ENCODE measurements at regions not wholly inside any gene's neighbourhood (a gene's known extent, or its start where the extent isn't known, plus 50 kb on each side); places are given as distances from the start of the nearest gene placed in this dataset.

DNA sequence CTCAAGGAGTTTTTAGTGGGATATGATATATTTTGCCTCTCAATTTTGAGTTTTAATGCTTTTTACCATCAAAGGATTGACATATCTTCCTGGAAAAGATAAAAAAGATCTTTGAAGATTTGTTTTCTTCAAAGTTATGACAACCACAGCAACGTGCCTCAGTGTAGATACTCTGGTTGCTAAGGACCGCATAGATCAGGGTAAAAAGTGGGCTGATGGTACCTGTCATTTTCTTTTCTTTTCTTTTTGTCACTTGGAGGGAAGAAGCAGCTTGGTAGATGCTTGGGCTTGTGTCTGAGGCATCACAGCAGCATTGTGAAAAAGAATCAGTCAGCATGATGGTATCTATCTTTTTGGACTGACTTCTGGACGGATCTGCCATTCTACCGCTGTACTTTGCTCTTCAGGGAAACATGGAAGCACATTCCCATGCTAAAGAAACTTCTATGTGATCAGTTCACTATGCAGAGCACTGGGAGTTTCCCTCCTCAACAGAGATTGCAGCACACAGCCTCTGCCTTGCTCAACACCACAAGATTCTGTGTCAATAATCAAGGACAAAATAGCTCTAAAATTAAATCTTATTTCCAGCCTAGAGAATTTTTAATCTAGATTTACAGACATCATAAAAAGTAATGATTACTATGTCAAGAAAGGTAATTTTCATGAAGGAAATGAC lies 54.8 kb upstream of the SGK1 start:
- POLR2A ChIA-PET = no interaction called here
- no TSS peak for BruUV-seq (replicated peaks)
- H3K9me3 ChIP-seq = no peaks in the 10 kb centered on the region
- intact Hi-C loops (cut with micrococcal nuclease; ENCODE audit: unreplicated experiment) = no loop called here
- no peak for DNase-seq
- H3K4me1 Mint-ChIP-seq (ENCODE audit: low read depth, unreplicated experiment) = no peaks in the 10 kb centered on the region
- H3K4me3 Mint-ChIP-seq (ENCODE audit: unreplicated experiment) = no peak overlapping the region
- no peaks in the 10 kb centered on the region for H3K27me3 ChIP-seq (replicated peaks; ENCODE audit: control insufficient read depth, insufficient read depth, low read length)
- H3K4me1 ChIP-seq = peaks cover 6% of the 10 kb centered on the region; the same call in 1 of the 2 replicates
- H3K4me3 ChIP-seq (ENCODE audit: low read depth, low read length) = no peak overlapping the region
- H3K36me3 ChIP-seq (ENCODE audit: control insufficient read depth, insufficient read depth, low read length) = no peaks in the 10 kb centered on the region
- no peaks in the 10 kb centered on the region for H3K27me3 Mint-ChIP-seq (ENCODE audit: insufficient read depth, unreplicated experiment)
- H3K27ac Mint-ChIP-seq (ENCODE audit: unreplicated experiment) = no peak overlapping the region
- H3K9me3 Mint-ChIP-seq (ENCODE audit: unreplicated experiment) = no peaks in the 10 kb centered on the region
- H3K36me3 Mint-ChIP-seq (ENCODE audit: insufficient read depth, unreplicated experiment) = no peaks in the 10 kb centered on the region
- CTCF ChIA-PET = no interaction called here
- no peak for TF ChIP-seq CTCF (IDR thresholded peaks at IDR 0.05; ENCODE audit: insufficient read depth in 1 of 2, low read depth in 1 of 2, low read length in 1 of 2, severe bottlenecking in 1 of 2, unreplicated experiment in 1 of 2)

DNA sequence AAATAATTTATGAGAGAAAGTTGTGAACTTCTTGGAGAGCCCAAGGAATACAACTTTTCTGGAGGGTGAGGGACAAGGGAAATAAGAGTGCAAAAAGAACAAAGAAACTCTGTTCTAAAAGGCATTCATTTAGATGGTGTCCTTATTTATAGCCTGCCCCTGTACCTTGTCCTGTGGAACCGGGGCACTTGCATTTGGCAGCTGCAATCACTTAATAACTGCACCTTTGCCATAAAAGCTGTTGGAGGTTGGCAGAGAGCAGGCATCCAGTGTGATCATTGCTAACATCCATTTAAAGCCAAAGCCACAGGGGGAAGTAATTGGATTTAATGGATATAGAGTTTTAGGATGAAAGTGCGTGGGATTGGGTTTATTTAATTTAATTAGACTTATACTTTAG lies 50.8 kb upstream of the SGK1 start:
- Histone ChIP-seq H3K4me3 (ENCODE audit: low read depth, low read length) (no peak overlapping the region), H3K27me3 (replicated peaks; ENCODE audit: control insufficient read depth, insufficient read depth, low read length) (no peaks in the 10 kb centered on the region), H3K4me1 (peaks cover 6% of the 10 kb centered on the region; the same call in 1 of the 2 replicates), H3K36me3 (ENCODE audit: control insufficient read depth, insufficient read depth, low read length) (no peaks in the 10 kb centered on the region), H3K9me3 (no peaks in the 10 kb centered on the region)
- no peak for TF ChIP-seq CTCF (IDR thresholded peaks at IDR 0.05; ENCODE audit: insufficient read depth in 1 of 2, low read depth in 1 of 2, low read length in 1 of 2, severe bottlenecking in 1 of 2, unreplicated experiment in 1 of 2)
- H3K4me1 Mint-ChIP-seq (ENCODE audit: low read depth, unreplicated experiment) = no peaks in the 10 kb centered on the region
- no peak overlapping the region for H3K27ac Mint-ChIP-seq (ENCODE audit: unreplicated experiment)
- no peaks in the 10 kb centered on the region for H3K36me3 Mint-ChIP-seq (ENCODE audit: insufficient read depth, unreplicated experiment)
- ChIA-PET POLR2A (no interaction called here), CTCF (no interaction called here)
- BruUV-seq (replicated peaks) = no TSS peak
- H3K27me3 Mint-ChIP-seq (ENCODE audit: insufficient read depth, unreplicated experiment) = no peaks in the 10 kb centered on the region
- intact Hi-C loops (cut with micrococcal nuclease; ENCODE audit: unreplicated experiment) = no loop called here
- DNase-seq = no peak
- H3K4me3 Mint-ChIP-seq (ENCODE audit: unreplicated experiment) = no peak overlapping the region
- H3K9me3 Mint-ChIP-seq (ENCODE audit: unreplicated experiment) = no peaks in the 10 kb centered on the region

Data from Caco-2 (cell line).